K562 (cell line): ENCODE measurements at regions not wholly inside any gene's neighbourhood (a gene's known extent, or its start where the extent isn't known, plus 50 kb on each side); places are given as distances from the start of the nearest gene placed in this dataset.

ENCODE experiments used
- ATF3 ChIP-seq, 2 experiments: fragments of 450-650 bp in 1 of 2; sonication (generic) in 1 of 2; formaldehyde crosslinking in 1 of 2; IDR thresholded peaks in 1 of 2; conservative IDR thresholded peaks in 1 of 2; 2 replicates each; pipeline versions ENCODE4 v1.6.1 to v1.8.1; 2016 to 2023; ENCODE audit warnings: mild to moderate bottlenecking in 2 of 2, moderate library complexity in 2 of 2, inconsistent platforms in 1 of 2, missing genetic modification reagents in 1 of 2
- CGGBP1 ChIP-seq: fragments of 250-450 bp; sonication (Bioruptor Pico); IDR thresholded peaks from 2 replicates; pipeline ENCODE4 v1.9.0; 2021; ENCODE audit warnings: mild to moderate bottlenecking
- CHD1 ChIP-seq: fragments of 200-600 bp; sonication (generic); IDR thresholded peaks from one replicate; pipeline ENCODE4 v1.6.1; 2012; ENCODE audit warnings: mild to moderate bottlenecking, moderate library complexity, low read length, inconsistent platforms
- ELF4 ChIP-seq: fragments of 450-650 bp; formaldehyde crosslinking; IDR thresholded peaks from 2 replicates; pipeline ENCODE4 v1.4.0; 2022; ENCODE audit warnings: missing genetic modification characterization
- EWSR1 ChIP-seq: fragments of 450-650 bp; IDR thresholded peaks from 2 replicates; pipeline ENCODE4 v1.6.1; 2018; ENCODE audit warnings: borderline replicate concordance, mild to moderate bottlenecking, low read depth, moderate library complexity; ENCODE audit not compliant: partially characterized antibody
- NCOA1 ChIP-seq: fragments of 450-650 bp; IDR thresholded peaks from 2 replicates; pipeline ENCODE4 v1.6.1; 2016; ENCODE audit warnings: low read depth
- PHF8 ChIP-seq: fragments of 200-600 bp; sonication (generic); IDR thresholded peaks from 2 replicates; pipeline ENCODE4 v1.6.1; 2012; ENCODE audit warnings: mixed run types, mild to moderate bottlenecking, inconsistent platforms, low read length, moderate library complexity, borderline replicate concordance
- SP2 ChIP-seq: IDR thresholded peaks from 2 replicates; pipeline ENCODE4 v1.6.1; 2011; ENCODE audit warnings: mild to moderate bottlenecking, low read depth, low read length, moderate library complexity; ENCODE audit not compliant: poor library complexity, severe bottlenecking; ENCODE audit errors: extremely low read depth
- ZBTB7A ChIP-seq: IDR thresholded peaks from 2 replicates; pipeline ENCODE4 v1.6.1; 2011; ENCODE audit warnings: low read depth, mild to moderate bottlenecking, low read length, moderate library complexity, borderline replicate concordance; ENCODE audit not compliant: control insufficient read depth
- ZNF3 ChIP-seq: fragments of 250-450 bp; sonication (Bioruptor Pico); IDR thresholded peaks from 2 replicates; pipeline ENCODE4 v1.5.0; 2021; ENCODE audit warnings: mild to moderate bottlenecking, moderate library complexity

GRCh38 chr5:99063737-99064136 lies 134.9 kb upstream of the CHD1 start (continued):
- peak; percentile 31; the same call in 1 of the 2 replicates for TF ChIP-seq ATF3 (IDR thresholded peaks at IDR 0.05)
- no peak for TF ChIP-seq ATF3 (CRISPR knock-in tag; conservative IDR thresholded peaks at IDR 0.05)
- TF ChIP-seq CGGBP1 (CRISPR knock-in tag): no peak
- TF ChIP-seq CHD1: no peak
- TF ChIP-seq PHF8: no peak
- TF ChIP-seq NCOA1: no peak
- no peak for TF ChIP-seq EWSR1
- TF ChIP-seq SP2: no peak
- no peak for TF ChIP-seq ZBTB7A
- TF ChIP-seq ELF4 (CRISPR knock-in tag): no peak
- no peak for TF ChIP-seq ZNF3 (CRISPR knock-in tag)
